NCI-H2081 (cell line): ENCODE measurements at regions not wholly inside any gene's neighbourhood (a gene's known extent, or its start where the extent isn't known, plus 50 kb on each side); places are given as distances from the start of the nearest gene placed in this dataset.
"Not testable (repeated sequence)": the region's sequence is repeated elsewhere in the genome, so short reads cannot be mapped to it uniquely, and the experiment has no call there.

Experiments
- DNase-seq, 2 experiments: peaks; one replicate each; lab custom pipeline; 2025; lab: John Stamatoyannopoulos, UW

DNA sequence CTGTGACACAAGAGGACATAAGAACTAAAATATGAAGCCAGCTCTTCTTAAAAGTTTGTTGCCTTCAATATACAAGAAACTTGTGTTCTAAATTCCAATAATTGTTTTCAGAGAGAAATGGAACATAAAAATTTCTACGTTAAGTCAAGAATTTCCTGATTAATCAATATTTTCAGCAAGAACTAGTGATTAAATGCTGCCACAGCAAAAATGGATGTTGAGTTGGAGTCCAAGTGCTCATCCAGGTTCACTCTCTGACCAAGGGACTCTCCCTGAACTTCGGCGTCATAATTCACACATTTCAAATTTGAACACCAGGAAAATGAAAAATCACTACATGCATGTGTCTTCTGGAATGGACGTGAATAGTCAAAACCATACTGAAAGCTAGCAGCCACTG, 1263.6 kb upstream of the GOT2 start:
- no peak for DNase-seq

GRCh38 chr16:59993101-59993500, 1259.0 kb upstream of the GOT2 start:
- DNase-seq, result no peak

- no peak for DNase-seq
Observed at GRCh38 chr16:59991171-59991570, 1257.1 kb upstream of the GOT2 start.

- DNase-seq, result no peak
Observed at GRCh38 chr16:59988591-59988990, 1254.5 kb upstream of the GOT2 start.

- DNase-seq, result no peak
Observed at GRCh38 chr16:59975953-59976352, 1241.8 kb upstream of the GOT2 start.

DNA sequence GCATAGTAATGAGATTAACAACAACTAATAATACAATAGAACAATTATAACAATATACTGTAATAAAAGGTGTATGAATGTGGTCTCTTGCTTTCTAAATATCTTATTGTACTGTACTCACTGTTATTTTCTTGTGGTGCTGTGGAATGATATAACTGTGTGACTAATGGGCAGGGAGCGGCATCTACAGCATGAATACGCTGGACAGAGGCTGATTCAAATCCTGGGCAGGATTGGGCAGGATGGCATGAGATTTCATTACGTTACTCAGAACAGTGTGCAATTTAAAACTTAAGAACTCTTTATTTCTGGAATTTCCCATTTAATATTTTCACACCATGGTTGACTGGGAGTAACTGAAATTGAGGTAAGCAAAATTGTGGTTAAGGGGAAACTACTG, 1239.8 kb upstream of the GOT2 start:
- no peak for DNase-seq

DNA sequence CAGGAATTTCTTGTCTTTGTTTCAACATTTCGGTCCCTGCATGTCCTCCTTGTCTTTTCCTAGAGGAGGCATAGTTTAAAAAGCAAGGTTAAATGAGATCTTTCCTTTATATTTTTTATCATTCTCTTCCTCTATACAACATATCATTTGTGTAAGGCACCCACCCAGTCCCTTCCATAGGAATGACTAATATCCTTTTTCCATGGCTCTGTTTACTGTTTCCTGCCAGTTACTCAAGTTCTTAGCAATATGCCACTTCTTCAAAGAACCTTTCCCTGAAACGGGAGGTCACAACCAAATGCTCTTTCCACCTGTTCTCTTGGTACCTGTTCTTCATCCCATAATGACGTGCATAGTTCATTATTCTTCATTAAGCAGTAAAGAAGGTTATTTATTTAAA, 1237.1 kb upstream of the GOT2 start:
- DNase-seq, result no peak

- no peak for DNase-seq
Observed at GRCh38 chr16:59964232-59964924, 1230.3 kb upstream of the GOT2 start.

GRCh38 chr16:59959311-59959710, 1225.2 kb upstream of the GOT2 start:
- no peak for DNase-seq

DNA sequence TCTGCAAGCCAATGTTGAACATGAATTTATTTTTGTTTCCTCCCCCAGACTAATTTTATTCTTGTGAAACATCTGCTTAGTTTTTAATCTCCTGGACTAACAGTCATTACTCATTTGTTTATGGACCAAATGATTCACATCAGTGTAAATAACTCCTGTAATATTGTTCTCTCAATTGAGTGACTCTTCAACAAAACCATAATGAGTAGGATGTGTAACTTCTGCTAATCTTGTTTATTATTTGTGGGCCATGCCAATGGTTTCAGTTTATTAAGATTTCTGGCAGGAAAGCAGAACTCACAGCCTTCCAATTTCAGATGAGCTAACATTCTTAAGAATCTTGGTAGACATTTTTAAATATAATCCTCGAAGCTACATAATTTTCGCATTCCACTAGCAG, 1216.3 kb upstream of the GOT2 start:
- no peak for DNase-seq

- not testable (repeated sequence) for DNase-seq
Observed at GRCh38 chr16:59944041-59944440, 1209.9 kb upstream of the GOT2 start.

- DNase-seq, result no peak
Observed at GRCh38 chr16:59941594-59941993, 1207.5 kb upstream of the GOT2 start.

DNA sequence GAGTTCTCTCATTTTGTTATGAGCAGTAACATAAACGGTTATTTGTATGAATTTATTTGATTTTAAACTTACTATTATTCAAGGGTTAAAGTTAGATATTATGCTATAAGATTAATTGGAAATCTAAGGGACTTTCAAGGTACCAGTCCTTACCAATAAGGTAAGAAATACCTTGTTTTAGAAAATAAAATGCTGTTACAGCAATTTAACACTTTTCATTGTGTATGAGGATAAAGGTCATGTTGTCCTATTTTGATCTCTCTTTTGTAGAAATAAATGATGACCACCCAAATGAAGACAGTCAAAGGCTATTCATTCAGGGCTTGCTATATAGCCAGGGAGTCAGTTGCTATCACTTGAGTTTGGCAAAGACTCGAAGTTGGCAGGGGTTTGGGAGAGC, 1185.9 kb upstream of the GOT2 start:
- DNase-seq, result no peak

GRCh38 chr16:59913666-59914065, 1179.5 kb upstream of the GOT2 start:
- DNase-seq, result no peak

- no peak for DNase-seq
Observed at GRCh38 chr16:59909262-59909661, 1175.1 kb upstream of the GOT2 start.

DNA sequence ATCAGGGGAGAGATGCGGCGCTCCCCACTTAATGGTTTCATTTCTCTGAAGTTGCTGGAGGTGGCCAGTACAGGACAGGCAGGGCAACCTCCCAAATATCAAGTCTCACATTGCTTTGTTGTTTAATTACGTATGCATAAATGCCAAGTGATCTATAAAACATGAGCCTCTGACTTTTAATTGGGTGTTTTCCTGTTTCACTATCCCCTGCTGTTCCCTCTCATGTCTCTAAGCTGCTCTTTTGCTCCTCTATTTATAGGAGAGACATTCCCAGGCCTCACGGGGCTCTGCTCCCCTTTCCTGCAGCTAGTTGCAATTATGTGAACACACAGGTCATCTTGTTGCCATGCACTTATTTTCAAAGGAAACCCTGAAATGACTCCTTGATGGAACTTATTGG, 1173.5 kb upstream of the GOT2 start:
- DNase-seq, result no peak

DNA sequence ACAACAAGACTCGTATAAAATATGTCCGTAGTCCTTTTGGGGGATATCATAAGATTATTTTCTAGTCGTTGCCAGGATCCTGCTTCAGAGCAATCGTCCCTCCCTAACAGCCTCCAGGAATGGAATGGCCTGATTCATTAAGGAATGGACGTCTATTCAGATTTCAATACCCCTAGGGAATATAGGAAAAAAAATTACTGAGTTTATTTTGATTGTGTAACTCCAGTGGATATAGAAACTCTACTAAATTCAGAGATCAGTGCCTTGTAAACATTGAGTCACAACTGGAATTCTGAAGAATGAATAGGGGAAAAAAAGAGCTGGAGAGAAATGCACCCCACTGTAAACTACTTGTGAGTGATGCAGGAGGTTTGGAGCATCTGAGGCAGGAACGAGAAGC, 1171.5 kb upstream of the GOT2 start:
- no peak for DNase-seq

DNA sequence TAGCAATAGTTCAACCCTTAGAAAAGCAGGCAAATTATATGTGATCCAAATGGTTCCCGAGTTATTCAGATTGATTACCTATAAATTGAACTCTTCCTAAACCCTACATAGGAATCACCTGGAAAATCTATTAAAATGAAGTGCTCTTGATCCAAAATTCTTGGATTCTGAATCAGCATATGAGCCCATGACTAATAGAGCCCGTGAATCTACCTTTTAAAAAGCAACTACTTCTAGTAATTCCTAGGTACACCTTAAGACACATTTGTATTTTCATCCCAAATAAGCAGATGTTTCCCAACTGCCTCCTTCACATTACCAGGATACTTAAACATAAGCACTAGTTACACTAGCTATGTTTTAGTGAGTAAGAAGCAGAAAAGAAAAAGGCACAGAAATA, 1171.0 kb upstream of the GOT2 start:
- DNase-seq, result no peak

- no peak for DNase-seq
Observed at GRCh38 chr16:59899940-59900339, 1165.8 kb upstream of the GOT2 start.

DNA sequence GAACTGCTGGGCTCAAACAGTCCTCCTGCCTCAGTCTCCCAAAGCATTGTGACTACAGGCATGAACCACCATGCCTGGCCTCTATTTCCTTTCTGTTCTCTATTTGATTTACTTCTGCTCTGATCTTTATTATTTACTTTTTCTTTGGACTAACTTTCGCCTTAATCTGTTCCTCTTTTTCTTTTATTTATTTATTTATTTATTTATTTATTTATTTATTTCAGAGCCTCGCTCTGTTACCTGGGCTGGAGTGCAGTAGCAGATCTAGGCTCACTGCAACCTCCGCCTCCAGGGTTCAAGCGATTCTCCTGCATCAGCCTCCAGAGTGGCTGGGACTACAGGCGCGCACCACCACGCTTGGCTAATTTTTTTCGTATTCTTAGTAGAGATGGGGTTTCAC, 1158.3 kb upstream of the GOT2 start:
- DNase-seq, result no peak

DNA sequence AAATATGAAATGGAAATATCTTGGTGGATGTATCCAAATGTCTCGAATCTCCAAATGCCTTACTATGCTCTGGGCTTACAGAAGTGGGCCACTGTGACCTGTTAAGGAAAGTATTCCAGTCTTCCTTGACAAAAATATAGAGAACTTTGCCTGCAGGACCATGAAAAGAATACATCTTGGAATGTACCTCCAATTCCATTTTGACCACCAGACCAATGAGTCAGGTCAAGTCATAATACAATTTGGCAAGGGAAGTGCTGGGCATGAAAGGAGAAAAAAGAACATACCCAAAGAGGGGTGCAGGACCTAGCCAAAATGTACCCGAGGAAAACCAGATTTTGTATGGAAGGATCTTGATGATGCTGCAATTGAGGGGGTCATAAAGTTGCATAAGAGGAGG, 1153.7 kb upstream of the GOT2 start:
- DNase-seq, result no peak

- DNase-seq, result no peak
Observed at GRCh38 chr16:59886021-59886420, 1151.9 kb upstream of the GOT2 start.

DNA sequence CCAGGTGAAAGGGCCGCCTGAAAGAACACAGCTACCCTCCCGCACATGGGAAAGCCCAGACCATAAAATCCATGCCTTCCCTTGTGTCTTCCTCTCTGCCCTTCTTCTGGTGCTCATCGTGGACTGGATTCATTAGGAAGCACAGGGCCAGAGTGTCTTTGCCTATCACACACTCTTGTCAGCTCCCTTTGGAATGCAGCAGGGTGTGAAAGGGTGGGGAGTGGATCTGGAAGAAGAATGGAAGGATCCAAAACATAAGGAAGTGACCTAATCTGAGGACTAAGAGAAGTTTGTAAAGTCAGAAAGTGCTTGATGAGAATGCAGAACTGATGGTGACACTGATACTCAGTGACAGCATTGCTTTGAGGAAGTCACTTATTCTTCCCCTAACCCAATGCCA, 1147.3 kb upstream of the GOT2 start:
- DNase-seq, result no peak

DNA sequence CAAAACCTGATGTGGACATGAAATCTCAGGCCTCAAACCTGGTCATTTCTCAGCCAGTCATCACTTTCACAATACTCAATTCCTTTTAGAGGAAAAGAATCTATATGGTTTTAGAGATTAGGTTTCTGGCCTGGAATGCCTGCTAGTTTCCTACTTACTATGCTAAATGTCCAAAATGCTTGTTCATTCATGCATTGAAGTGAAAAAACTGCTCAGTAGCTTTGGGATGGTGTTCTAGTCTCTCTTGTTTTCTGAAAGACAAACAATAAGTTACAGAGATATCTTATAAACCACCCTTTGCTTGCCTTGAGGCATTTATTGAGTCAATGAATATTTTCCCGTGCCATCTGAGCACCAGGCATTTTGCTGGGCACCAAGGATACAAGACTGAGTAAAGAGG, 1146.5 kb upstream of the GOT2 start:
- no peak for DNase-seq

DNA sequence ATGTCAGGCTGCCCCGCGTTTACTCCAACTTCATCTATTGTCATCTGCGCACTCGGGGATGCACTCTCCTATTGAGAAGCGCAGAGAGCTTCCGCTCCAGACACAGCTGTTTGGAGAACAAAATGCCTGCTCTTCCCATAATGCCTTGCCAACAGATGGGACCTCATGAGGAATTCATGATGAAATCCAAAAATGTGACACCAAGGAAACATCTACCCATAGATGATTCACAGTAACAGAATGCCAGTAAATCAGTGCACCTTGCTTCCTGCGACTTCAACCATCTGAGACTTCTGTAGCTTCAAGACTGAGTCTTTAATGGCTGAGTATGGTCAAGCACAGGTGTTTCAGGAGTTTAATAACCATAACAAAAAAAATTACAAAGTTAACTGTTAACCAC, 1144.9 kb upstream of the GOT2 start:
- DNase-seq, result no peak
